ENCODE measurements at regions not wholly inside any gene's neighbourhood (a gene's known extent, or its start where the extent isn't known, plus 50 kb on each side); places are given as distances from the start of the nearest gene placed in this dataset.

DNA sequence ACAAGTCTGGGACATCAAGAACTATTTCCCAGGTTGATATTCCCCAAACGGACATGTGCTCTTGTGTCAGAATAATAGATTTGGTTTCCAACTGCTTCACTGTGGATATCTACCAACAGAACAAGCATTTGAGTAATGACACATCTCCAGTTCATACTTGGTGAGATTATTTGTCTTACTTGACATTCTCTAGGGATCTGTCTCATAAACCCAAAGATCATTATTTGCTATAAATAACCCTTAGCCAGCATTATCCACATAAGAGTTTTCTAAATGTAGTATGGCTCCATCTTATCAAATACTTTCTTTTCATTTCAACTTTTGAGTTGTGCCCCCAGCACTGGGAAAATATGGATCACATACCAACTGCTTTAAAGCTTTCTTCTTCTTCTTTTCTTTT, 1063.9 kb upstream of the CDH18 start:
- intact Hi-C loops (cut with DNase I) = no loop called here

DNA sequence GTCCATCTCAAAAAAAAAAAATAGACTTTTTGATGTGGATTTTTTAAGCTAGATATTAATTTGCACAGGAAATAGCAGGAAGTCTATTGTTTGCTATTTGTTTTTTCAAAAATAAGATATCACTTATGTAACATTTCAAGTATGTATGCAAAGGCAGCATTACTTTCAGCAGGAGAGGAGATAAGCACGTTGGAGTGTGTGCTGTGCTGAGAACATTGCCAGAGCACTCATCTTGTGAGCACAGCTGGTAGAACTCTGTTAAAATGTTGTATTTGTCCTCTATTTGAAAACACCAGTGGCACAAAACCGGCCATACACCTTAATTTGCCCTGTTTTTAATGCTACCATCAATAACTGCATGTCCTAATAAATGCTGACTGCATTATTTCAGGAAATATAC, 1061.9 kb upstream of the CDH18 start:
- no peak for ATAC-seq
- intact Hi-C loops (cut with DNase I) = no loop called here

More for the DNA sequence above, 1063.9 kb upstream of the CDH18 start:
- H3K4me3 ChIP-seq = no peak overlapping the region
- H3K27me3 ChIP-seq = no peaks in the 10 kb centered on the region
- FAIRE-seq = no peak
- no peak for ATAC-seq
- H3K27ac ChIP-seq = no peak overlapping the region
- no peaks in the 10 kb centered on the region for H3K9me3 ChIP-seq
- H3K36me3 ChIP-seq = no peaks in the 10 kb centered on the region
- TF ChIP-seq, protein P1, sequence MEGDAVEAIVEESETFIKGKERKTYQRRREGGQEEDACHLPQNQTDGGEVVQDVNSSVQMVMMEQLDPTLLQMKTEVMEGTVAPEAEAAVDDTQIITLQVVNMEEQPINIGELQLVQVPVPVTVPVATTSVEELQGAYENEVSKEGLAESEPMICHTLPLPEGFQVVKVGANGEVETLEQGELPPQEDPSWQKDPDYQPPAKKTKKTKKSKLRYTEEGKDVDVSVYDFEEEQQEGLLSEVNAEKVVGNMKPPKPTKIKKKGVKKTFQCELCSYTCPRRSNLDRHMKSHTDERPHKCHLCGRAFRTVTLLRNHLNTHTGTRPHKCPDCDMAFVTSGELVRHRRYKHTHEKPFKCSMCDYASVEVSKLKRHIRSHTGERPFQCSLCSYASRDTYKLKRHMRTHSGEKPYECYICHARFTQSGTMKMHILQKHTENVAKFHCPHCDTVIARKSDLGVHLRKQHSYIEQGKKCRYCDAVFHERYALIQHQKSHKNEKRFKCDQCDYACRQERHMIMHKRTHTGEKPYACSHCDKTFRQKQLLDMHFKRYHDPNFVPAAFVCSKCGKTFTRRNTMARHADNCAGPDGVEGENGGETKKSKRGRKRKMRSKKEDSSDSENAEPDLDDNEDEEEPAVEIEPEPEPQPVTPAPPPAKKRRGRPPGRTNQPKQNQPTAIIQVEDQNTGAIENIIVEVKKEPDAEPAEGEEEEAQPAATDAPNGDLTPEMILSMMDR (IDR thresholded peaks at IDR 0.05) = no peak
- H3K4me1 ChIP-seq = no peaks in the 10 kb centered on the region
- no peak for DNase-seq
- 64 to 74% methylated on average over 1 of the region's 1 CpG for WGBS, 2 donors

DNA sequence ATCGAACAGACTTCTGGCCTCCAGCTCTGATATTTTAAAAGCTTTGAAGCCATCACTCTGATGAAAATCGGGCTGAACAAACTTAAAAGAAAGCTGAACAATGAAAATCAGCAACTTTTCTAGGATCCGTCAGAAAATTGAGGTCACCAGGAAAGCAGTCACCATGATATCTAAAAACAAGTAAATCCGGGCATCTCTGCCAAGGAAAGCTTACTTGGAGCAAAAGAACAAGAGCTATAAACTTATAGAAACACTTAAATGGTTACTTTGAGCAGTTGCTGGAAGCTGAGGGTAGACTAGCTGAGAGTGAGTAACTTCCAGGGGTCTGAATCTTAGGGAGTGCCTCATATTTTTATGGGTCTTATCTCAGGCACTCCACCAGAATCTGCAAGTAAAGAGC, 1043.0 kb upstream of the CDH18 start:
- intact Hi-C loops (cut with DNase I) = no loop called here
- Histone ChIP-seq H3K36me3 (no peaks in the 10 kb centered on the region), H3K4me1 (no peaks in the 10 kb centered on the region), H3K9me3 (no peaks in the 10 kb centered on the region), H3K27me3 (no peaks in the 10 kb centered on the region), H3K27ac (no peak overlapping the region), H3K4me3 (no peak overlapping the region)
- TF ChIP-seq, protein P1 (IDR thresholded peaks at IDR 0.05) = no peak
- 45 to 60% methylated on average over 4 of the region's 4 CpGs for WGBS, 2 donors
- no peak for ATAC-seq
- DNase-seq = no peak
- FAIRE-seq = no peak

More for the DNA sequence above, 1061.9 kb upstream of the CDH18 start:
- Histone ChIP-seq H3K4me3 (no peak overlapping the region), H3K4me1 (no peaks in the 10 kb centered on the region), H3K36me3 (no peaks in the 10 kb centered on the region), H3K27me3 (no peaks in the 10 kb centered on the region), H3K27ac (no peak overlapping the region), H3K9me3 (no peaks in the 10 kb centered on the region)
- 18 to 19% methylated on average over 2 of the region's 2 CpGs for WGBS, 2 donors
- DNase-seq (no peak), FAIRE-seq (no peak)
- TF ChIP-seq, protein P1 (IDR thresholded peaks at IDR 0.05) = no peak

DNA sequence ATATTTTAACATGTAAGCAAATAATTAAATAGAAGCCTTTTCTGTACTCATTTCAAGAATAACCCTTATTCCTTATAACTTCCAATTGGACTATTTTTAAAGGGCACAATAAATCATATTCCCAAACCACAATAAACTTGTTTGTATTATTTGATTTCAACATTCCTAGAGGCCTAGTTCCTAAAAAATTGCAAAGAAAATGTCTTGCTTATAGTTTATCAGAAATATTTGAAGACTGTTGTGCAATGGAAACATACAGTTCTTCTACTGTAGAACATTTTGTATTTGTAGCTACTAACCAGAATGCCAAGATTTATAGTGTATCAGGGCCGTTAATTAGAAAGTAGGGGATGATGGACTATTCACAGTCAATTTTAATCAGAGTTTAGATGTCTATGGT, 1037.0 kb upstream of the CDH18 start:
- H3K27ac ChIP-seq = no peak overlapping the region
- H3K9me3 ChIP-seq = peaks cover 0 to 3% (median 0%) of the 10 kb centered on the region in 4 donors
- no peaks in the 10 kb centered on the region for H3K4me1 ChIP-seq
- DNase-seq = no peak
- TF ChIP-seq, protein P1 (IDR thresholded peaks at IDR 0.05) = no peak
- WGBS, 2 donors = 43 to 44% methylated on average over 1 of the region's 1 CpG
- ATAC-seq = no peak
- no peak overlapping the region for H3K4me3 ChIP-seq
- no peaks in the 10 kb centered on the region for H3K36me3 ChIP-seq
- intact Hi-C loops (cut with DNase I) = no loop called here
- no peak for FAIRE-seq
- H3K27me3 ChIP-seq = no peaks in the 10 kb centered on the region

DNA sequence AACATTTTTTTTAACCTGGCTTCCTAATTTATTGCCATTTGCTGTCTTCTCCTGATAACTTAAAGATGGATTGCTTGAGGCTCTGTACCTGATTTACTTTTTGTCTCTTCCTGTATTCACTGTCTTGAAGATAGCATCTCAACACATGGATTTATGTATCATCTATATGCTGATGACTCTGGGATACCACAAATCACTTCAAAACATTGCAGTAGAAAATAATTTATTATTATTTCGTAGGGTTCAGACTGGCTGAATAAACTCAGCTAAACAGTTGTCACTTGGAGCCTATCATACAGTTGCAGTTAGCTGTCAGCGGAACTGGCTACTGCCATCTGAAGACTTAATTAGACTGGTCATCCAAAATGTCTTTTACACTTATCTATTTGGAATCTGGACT, 1025.2 kb upstream of the CDH18 start:
- H3K36me3 ChIP-seq = no peaks in the 10 kb centered on the region
- WGBS, 2 donors = 39 to 48% methylated on average over 2 of the region's 2 CpGs
- DNase-seq = no peak
- H3K27ac ChIP-seq = no peak overlapping the region
- no peaks in the 10 kb centered on the region for H3K9me3 ChIP-seq
- TF ChIP-seq, protein P1 (IDR thresholded peaks at IDR 0.05) = no peak
- H3K4me1 ChIP-seq = no peaks in the 10 kb centered on the region
- no peaks in the 10 kb centered on the region for H3K27me3 ChIP-seq
- ATAC-seq = no peak
- H3K4me3 ChIP-seq = no peak overlapping the region
- intact Hi-C loops (cut with DNase I) = no loop called here
- FAIRE-seq = no peak
